Peyer's patch (tissue), 4 donors: ENCODE measurements at regions not wholly inside any gene's neighbourhood (a gene's known extent, or its start where the extent isn't known, plus 50 kb on each side); places are given as distances from the start of the nearest gene placed in this dataset.

Source experiments
- CTCF ChIP-seq, 6 experiments: fragments of 450-650 bp in 4 of 6; fragments of 200-600 bp in 2 of 6; sonication (generic) in 1 of 6; IDR thresholded peaks; one replicate each; pipeline ENCODE4 v1.5.1; 2017 to 2019; ENCODE audit warnings: antibody characterized with exemption in 6 of 6, mild to moderate bottlenecking in 3 of 6, moderate library complexity in 1 of 6
- POLR2A ChIP-seq, 2 donors: fragments of 450-650 bp; IDR thresholded peaks; one replicate each; pipeline ENCODE4 v1.5.1; 2017; ENCODE audit warnings: antibody characterized with exemption in 2 of 2, mild to moderate bottlenecking in 2 of 2, moderate library complexity in 2 of 2

GRCh38 chr4:159673221-159673620 lies 570.3 kb downstream of the RAPGEF2 start:
- TF ChIP-seq CTCF (IDR thresholded peaks at IDR 0.05) (no peak), POLR2A (IDR thresholded peaks at IDR 0.05) (no peak)
